Transverse colon (tissue), 3 donors: ENCODE measurements at regions not wholly inside any gene's neighbourhood (a gene's known extent, or its start where the extent isn't known, plus 50 kb on each side); places are given as distances from the start of the nearest gene placed in this dataset.

ENCODE experiments used
- EP300 ChIP-seq: sonication (generic); formaldehyde crosslinking; IDR thresholded peaks from one replicate; pipeline ENCODE4 v1.6.1; 2017; ENCODE audit warnings: antibody characterized with exemption, low read depth
- POLR2AphosphoS5 ChIP-seq, 3 donors: sonication (generic); formaldehyde crosslinking; IDR thresholded peaks; one replicate each; pipeline ENCODE4 v1.6.1; 2016; ENCODE audit warnings: antibody characterized with exemption in 3 of 3

GRCh38 chr7:70923181-70923845, 208.6 kb upstream of the GALNT17 start:
- TF ChIP-seq EP300 (no peak), POLR2AphosphoS5 (IDR thresholded peaks at IDR 0.05) (no peak)
